K562 (cell line): ENCODE measurements at regions not wholly inside any gene's neighbourhood (a gene's known extent, or its start where the extent isn't known, plus 50 kb on each side); places are given as distances from the start of the nearest gene placed in this dataset.

ENCODE experiments used
- ATAC-seq: fragments of 200-7000 bp; cut with Tn5 transposase; 3 replicates; pipeline ENCODE4 v1.9.1; 2020; ENCODE audit warnings: moderate library complexity
- BruUV-seq: library from RNA; stranded (reverse); fragments of 400-500 nt; replicated peaks from 2 replicates; lab custom pipeline; 2021; lab: Mats Ljungman, UMichigan
- CTCF ChIA-PET: fragments of 300-600 bp; formaldehyde crosslinking; extraction: SDS; loops from one replicate; lab custom pipeline; 2021; ENCODE audit warnings: low intra/inter-chr PET ratio; lab: Yijun Ruan, JAX
- POLR2A ChIA-PET: fragments of 300-600, 350-650 bp; sonication (Branson Sonifier 250); formaldehyde crosslinking; extraction: SDS; loops from one replicate; lab custom pipeline; 2021; ENCODE audit warnings: antibody characterized with exemption, inconsistent platforms; lab: Yijun Ruan, JAX
- DNase-seq, 4 experiments: peaks; one replicate each; pipeline versions ENCODE4 v3.0.0 to v3.0.0-alpha.2; 2011 to 2018; ENCODE audit warnings: low spot score in 3 of 4, mixed read lengths in 3 of 4; ENCODE audit errors: extremely low read depth in 1 of 4
- FAIRE-seq: peaks from 2 replicates; lab custom pipeline; 2011; peaks lifted over from hg19 to GRCh38; lab: Jason Lieb, UNC
- H2AFZ ChIP-seq: 2 replicates; pipeline ENCODE4 v1.6.0; 2011; ENCODE audit warnings: low read depth, low read length, control low read depth, inconsistent platforms
- H3K27ac ChIP-seq: fragments of 200-600 bp; 3 replicates; pipeline ENCODE4 v1.8.0; 2011; ENCODE audit warnings: low read depth, mild to moderate bottlenecking, control low read depth, inconsistent platforms, low read length, moderate library complexity, mixed read lengths; ENCODE audit errors: extremely low read depth
- H3K27me3 ChIP-seq, 2 experiments: fragments of 300-600 bp in 1 of 2; 2 replicates in 1 of 2; 3 replicates in 1 of 2; pipeline versions ENCODE4 v1.6.0 to v1.8.0; 2011; ENCODE audit warnings: inconsistent platforms in 2 of 2, low read length in 2 of 2, mild to moderate bottlenecking in 1 of 2, mixed read lengths in 1 of 2, moderate library complexity in 1 of 2; ENCODE audit not compliant: control insufficient read depth in 2 of 2, insufficient read depth in 2 of 2
- H3K36me3 ChIP-seq: fragments of 300-600 bp; 3 replicates; pipeline ENCODE4 v1.8.0; 2011; ENCODE audit warnings: mild to moderate bottlenecking, low read length, inconsistent platforms; ENCODE audit not compliant: control insufficient read depth, insufficient read depth
- H3K4me1 ChIP-seq, 2 experiments: fragments of 200-600 bp in 1 of 2; replicated peaks in 1 of 2; 2 replicates in 1 of 2; 3 replicates in 1 of 2; pipeline versions ENCODE4 v1.5.1 to v1.8.0; 2011; ENCODE audit warnings: inconsistent platforms in 2 of 2, low read length in 2 of 2, mild to moderate bottlenecking in 1 of 2, mixed read lengths in 1 of 2, moderate library complexity in 1 of 2; ENCODE audit not compliant: control insufficient read depth in 2 of 2, insufficient read depth in 2 of 2
- H3K4me2 ChIP-seq: 2 replicates; pipeline ENCODE4 v1.6.1; 2011; ENCODE audit warnings: low read length, control low read depth, inconsistent platforms, mixed read lengths; ENCODE audit not compliant: insufficient read depth
- H3K4me3 ChIP-seq: fragments of 200-600 bp; sonication (generic), shearing (Covaris generic); 2 replicates; pipeline ENCODE4 v1.5.1; 2016; ENCODE audit warnings: control low read depth, inconsistent platforms
- H3K79me2 ChIP-seq: fragments of 200-600 bp; 3 replicates; pipeline ENCODE4 v1.8.0; 2011; ENCODE audit warnings: low read length, inconsistent platforms; ENCODE audit not compliant: control insufficient read depth, insufficient read depth
- H3K9ac ChIP-seq, 2 experiments: 2 replicates each; pipeline versions ENCODE4 v1.6.0 to v1.6.1; 2011; ENCODE audit warnings: low read depth in 2 of 2, low read length in 2 of 2, control low read depth in 1 of 2, inconsistent platforms in 1 of 2, mild to moderate bottlenecking in 1 of 2, mixed read lengths in 1 of 2; ENCODE audit not compliant: insufficient read depth in 1 of 2
- H3K9me1 ChIP-seq: one replicate; pipeline ENCODE4 v1.6.0; 2011; ENCODE audit warnings: inconsistent platforms, mild to moderate bottlenecking, low read length, moderate library complexity; ENCODE audit not compliant: control insufficient read depth, insufficient read depth
- H3K9me3 ChIP-seq: replicated peaks from 2 replicates; pipeline ENCODE4 v1.5.1; 2011; ENCODE audit warnings: low read depth, low read length, inconsistent platforms; ENCODE audit not compliant: control insufficient read depth, insufficient read depth
- H4K20me1 ChIP-seq: replicated peaks from 2 replicates; pipeline ENCODE4 v1.6.1; 2011; ENCODE audit warnings: low read length, inconsistent platforms, mixed read lengths; ENCODE audit not compliant: control insufficient read depth, insufficient read depth
- CTCFL ChIP-seq: IDR thresholded peaks from 2 replicates; pipeline ENCODE4 v1.6.1; 2011; ENCODE audit warnings: borderline replicate concordance, low read depth, mild to moderate bottlenecking, moderate library complexity, low read length; ENCODE audit not compliant: insufficient read depth, poor library complexity, severe bottlenecking
- TAL1 ChIP-seq: fragments of 450-650 bp; IDR thresholded peaks from 2 replicates; pipeline ENCODE4 v1.6.1; 2016; ENCODE audit warnings: mild to moderate bottlenecking
- ZBTB33 ChIP-seq: sonication (generic); formaldehyde crosslinking; IDR thresholded peaks from 2 replicates; pipeline ENCODE4 v1.8.1; 2023; ENCODE audit warnings: mild to moderate bottlenecking, missing genetic modification reagents
- ZBTB40 ChIP-seq, 2 experiments: fragments of 450-650 bp in 1 of 2; sonication (generic) in 1 of 2; formaldehyde crosslinking in 1 of 2; IDR thresholded peaks; 2 replicates each; pipeline versions ENCODE4 v1.7.1 to v1.9.0; 2016 to 2022; ENCODE audit warnings: inconsistent platforms in 1 of 2, mild to moderate bottlenecking in 1 of 2, missing genetic modification reagents in 1 of 2
- ZNF696 ChIP-seq: fragments of 250-450 bp; sonication (Bioruptor Pico); conservative IDR thresholded peaks from 2 replicates; pipeline ENCODE4 v1.4.0; 2020; ENCODE audit warnings: mild to moderate bottlenecking, moderate library complexity
- WGBS: fragments of 100-300 bp; shearing (Covaris generic); methylation state at CpG from one replicate; pipeline ENCODE4 v1.1.6; 2016; ENCODE audit warnings: low coverage, mixed read lengths; ENCODE audit not compliant: insufficient coverage; ENCODE audit errors: missing lambda C conversion rate; 5-methylcytosine and 5-hydroxymethylcytosine counted together
- in situ Hi-C: fragments of 300-500 bp; cut with MboI; formaldehyde crosslinking; loops from 4 replicates; pipeline ENCODE4 v1.15.0; 2018; ENCODE audit warnings: inconsistent platforms, mixed read lengths
- intact Hi-C: fragments of 100-400 bp; cut with micrococcal nuclease; formaldehyde crosslinking; loops from 2 replicates; pipeline ENCODE4 v1.14.2; 2022
- TF ChIP-seq, protein P1 (sequence below): fragments of 450-650 bp; formaldehyde crosslinking; IDR thresholded peaks from 2 replicates; pipeline ENCODE4 v1.4.0; 2020; ENCODE audit warnings: mild to moderate bottlenecking

GRCh38 chr3:104941785-104942184, 424.9 kb upstream of the ALCAM start (continued):
- TF ChIP-seq, protein P1, sequence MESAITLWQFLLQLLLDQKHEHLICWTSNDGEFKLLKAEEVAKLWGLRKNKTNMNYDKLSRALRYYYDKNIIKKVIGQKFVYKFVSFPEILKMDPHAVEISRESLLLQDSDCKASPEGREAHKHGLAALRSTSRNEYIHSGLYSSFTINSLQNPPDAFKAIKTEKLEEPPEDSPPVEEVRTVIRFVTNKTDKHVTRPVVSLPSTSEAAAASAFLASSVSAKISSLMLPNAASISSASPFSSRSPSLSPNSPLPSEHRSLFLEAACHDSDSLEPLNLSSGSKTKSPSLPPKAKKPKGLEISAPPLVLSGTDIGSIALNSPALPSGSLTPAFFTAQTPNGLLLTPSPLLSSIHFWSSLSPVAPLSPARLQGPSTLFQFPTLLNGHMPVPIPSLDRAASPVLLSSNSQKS (CRISPR knock-in tag), result no peak
- TF ChIP-seq ZBTB33 (CRISPR knock-in tag) (no peak), TAL1 (no peak), ZNF696 (CRISPR knock-in tag) (no peak)

GRCh38 chr3:104943974-104944373, 422.7 kb upstream of the ALCAM start:
- Histone ChIP-seq H3K9ac (no peak overlapping the region), H4K20me1 (no peaks in the 10 kb centered on the region), H3K79me2 (no peaks in the 10 kb centered on the region), H3K27ac (no peak overlapping the region), H3K4me1 (no peaks in the 10 kb centered on the region), H3K36me3 (no peaks in the 10 kb centered on the region), H3K4me3 (no peak overlapping the region), H3K9me3 (no peaks in the 10 kb centered on the region), H3K9me1 (no peaks in the 10 kb centered on the region), H3K4me2 (no peak overlapping the region), H2AFZ (no peak overlapping the region), H3K27me3 (no peaks in the 10 kb centered on the region)
- WGBS, result 0% methylated on average over 1 of the region's 1 CpG
- FAIRE-seq, result no peak
- no TSS peak for BruUV-seq
- CTCF ChIA-PET, result no interaction called here
- no peak for ATAC-seq
- POLR2A ChIA-PET, result no interaction called here
- intact Hi-C loops, result no loop called here
- in situ Hi-C loops, result no loop called here
- DNase-seq, result no peak
- TF ChIP-seq CTCFL (no peak), ZBTB40 (IDR thresholded peaks at IDR 0.05) (no peak), ZBTB40 (CRISPR knock-in tag; IDR thresholded peaks at IDR 0.05) (no peak)
